ENCODE measurements at regions not wholly inside any gene's neighbourhood (a gene's known extent, or its start where the extent isn't known, plus 50 kb on each side); places are given as distances from the start of the nearest gene placed in this dataset.
A peak's percentile ranks its signal among the peaks of the same experiment; 100 is the strongest.
"Not testable (repeated sequence)": the region's sequence is repeated elsewhere in the genome, so short reads cannot be mapped to it uniquely, and the experiment has no call there.

DNA sequence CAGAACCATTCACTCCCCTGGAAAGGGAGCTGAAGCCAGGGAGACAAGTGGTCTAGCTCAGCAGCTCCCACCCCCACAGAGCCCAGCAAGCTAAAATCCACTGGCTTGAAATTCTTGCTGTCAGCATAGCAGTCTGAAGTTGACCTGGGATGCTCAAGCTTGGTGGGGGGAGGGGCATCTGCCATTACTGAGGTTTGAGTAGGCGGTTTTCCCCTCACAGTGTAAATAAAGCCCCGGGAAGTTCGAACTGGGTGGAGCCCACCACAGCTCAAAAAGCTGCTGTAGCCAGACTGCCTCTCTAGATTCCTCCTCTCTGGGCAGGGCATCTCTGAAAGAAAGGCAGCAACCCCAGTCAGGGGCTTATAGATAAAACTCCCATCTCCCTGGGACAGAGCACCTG lies 171.3 kb upstream of the E2F8 start:
- not testable (repeated sequence) for H3K27me3 ChIP-seq (replicated peaks; ENCODE audit: control insufficient read depth, insufficient read depth, low read length); DNase-seq (ENCODE audit: low read depth); H3K9ac ChIP-seq (ENCODE audit: low read length); H3K9me3 ChIP-seq (ENCODE audit: control insufficient read depth, low read length); H3K36me3 ChIP-seq (ENCODE audit: control insufficient read depth, insufficient read depth, low read length, severe bottlenecking); H3K4me3 ChIP-seq (ENCODE audit: low read length)
- H3K4me1 ChIP-seq (ENCODE audit: control insufficient read depth, insufficient read depth, low read length): peaks cover 12% of the 10 kb centered on the region

- Histone ChIP-seq H3K9ac (ENCODE audit: low read length) (no peak overlapping the region), H3K9me3 (ENCODE audit: control insufficient read depth, low read length) (no peaks in the 10 kb centered on the region)
- no peak for DNase-seq (ENCODE audit: low read depth)
These were observed 169.3 kb upstream of the E2F8 start for GRCh38 chr11:19410032-19410431.

GRCh38 chr11:19409307-19409706 lies 168.6 kb upstream of the E2F8 start:
- no peaks in the 10 kb centered on the region for H3K27me3 ChIP-seq (replicated peaks; ENCODE audit: control insufficient read depth, insufficient read depth, low read length)
- no peak overlapping the region for H3K9ac ChIP-seq (ENCODE audit: low read length)
- no peak overlapping the region for H3K4me3 ChIP-seq (ENCODE audit: low read length)
- peaks cover 12% of the 10 kb centered on the region for H3K4me1 ChIP-seq (ENCODE audit: control insufficient read depth, insufficient read depth, low read length)
- no peaks in the 10 kb centered on the region for H3K36me3 ChIP-seq (ENCODE audit: control insufficient read depth, insufficient read depth, low read length, severe bottlenecking)
- no peak for DNase-seq (ENCODE audit: low read depth)
- H3K9me3 ChIP-seq (ENCODE audit: control insufficient read depth, low read length): no peaks in the 10 kb centered on the region

More at GRCh38 chr11:19410032-19410431, 169.3 kb upstream of the E2F8 start:
- no peaks in the 10 kb centered on the region for H3K27me3 ChIP-seq (replicated peaks; ENCODE audit: control insufficient read depth, insufficient read depth, low read length)
- peaks cover 12% of the 10 kb centered on the region for H3K4me1 ChIP-seq (ENCODE audit: control insufficient read depth, insufficient read depth, low read length)
- H3K4me3 ChIP-seq (ENCODE audit: low read length): no peak overlapping the region
- H3K36me3 ChIP-seq (ENCODE audit: control insufficient read depth, insufficient read depth, low read length, severe bottlenecking): no peaks in the 10 kb centered on the region

DNA sequence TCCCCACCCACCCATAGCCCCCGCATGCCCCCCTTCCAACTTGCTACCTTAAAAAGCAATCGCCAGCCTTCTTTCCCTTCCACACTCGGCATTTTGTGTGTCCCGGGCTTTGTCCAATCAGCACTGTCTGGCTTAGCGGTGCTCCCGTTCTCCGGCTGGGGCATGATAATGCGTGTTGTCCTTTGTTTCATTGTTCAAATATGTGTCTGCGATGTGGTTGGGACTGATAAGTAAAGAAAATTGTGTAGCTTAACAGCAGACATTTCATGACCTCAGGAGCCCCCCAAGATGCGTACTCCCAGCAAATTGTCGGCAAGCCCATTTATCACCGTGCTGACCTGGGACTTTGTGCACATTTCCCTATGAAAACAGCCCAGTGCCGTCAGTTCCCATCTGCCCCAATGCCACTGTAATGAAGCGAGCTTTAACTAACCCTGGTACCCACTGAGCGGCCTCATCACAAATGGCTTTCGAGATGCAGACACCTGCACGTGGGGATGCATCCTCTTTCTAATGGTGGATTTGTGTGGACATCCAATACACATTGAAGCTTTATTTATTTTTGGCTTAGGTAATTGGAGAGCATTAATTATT lies 167.0 kb upstream of the E2F8 start:
- no peak overlapping the region for H3K4me3 ChIP-seq (ENCODE audit: low read length)
- no peak for DNase-seq (ENCODE audit: low read depth)
- no peaks in the 10 kb centered on the region for H3K36me3 ChIP-seq (ENCODE audit: control insufficient read depth, insufficient read depth, low read length, severe bottlenecking)
- H3K4me1 ChIP-seq (ENCODE audit: control insufficient read depth, insufficient read depth, low read length): peaks cover 16% of the 10 kb centered on the region
- H3K9me3 ChIP-seq (ENCODE audit: control insufficient read depth, low read length): no peaks in the 10 kb centered on the region
- H3K9ac ChIP-seq (ENCODE audit: low read length): no peak overlapping the region
- H3K27me3 ChIP-seq (replicated peaks; ENCODE audit: control insufficient read depth, insufficient read depth, low read length): no peaks in the 10 kb centered on the region

DNA sequence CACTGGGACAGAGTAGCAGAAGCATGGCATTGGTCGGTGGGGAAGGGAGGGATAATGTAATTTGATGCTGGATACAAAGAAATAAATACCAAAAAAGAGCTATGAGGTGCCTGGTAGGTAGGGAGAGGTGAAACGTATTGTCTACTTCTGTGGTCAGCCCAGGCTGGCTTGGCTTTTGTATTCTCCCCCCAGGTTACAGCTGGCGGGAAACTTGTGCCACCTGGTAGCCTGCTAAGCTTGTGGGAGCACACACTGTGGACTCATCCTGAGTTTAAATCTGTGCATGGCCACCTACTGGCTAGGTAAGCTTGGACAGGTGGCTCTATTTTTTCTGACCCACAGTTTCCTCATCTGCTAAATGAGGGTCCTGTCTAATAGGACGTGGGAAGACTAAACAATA lies 165.2 kb upstream of the E2F8 start:
- Histone ChIP-seq H3K36me3 (ENCODE audit: control insufficient read depth, insufficient read depth, low read length, severe bottlenecking) (no peaks in the 10 kb centered on the region), H3K4me1 (ENCODE audit: control insufficient read depth, insufficient read depth, low read length) (peaks cover 16% of the 10 kb centered on the region), H3K4me3 (ENCODE audit: low read length) (no peak overlapping the region), H3K9ac (ENCODE audit: low read length) (no peak overlapping the region), H3K9me3 (ENCODE audit: control insufficient read depth, low read length) (no peaks in the 10 kb centered on the region), H3K27me3 (replicated peaks; ENCODE audit: control insufficient read depth, insufficient read depth, low read length) (no peaks in the 10 kb centered on the region)
- no peak for DNase-seq (ENCODE audit: low read depth)

- H3K4me3 ChIP-seq (ENCODE audit: low read length): no peak overlapping the region
- no peaks in the 10 kb centered on the region for H3K36me3 ChIP-seq (ENCODE audit: control insufficient read depth, insufficient read depth, low read length, severe bottlenecking)
- no peaks in the 10 kb centered on the region for H3K9me3 ChIP-seq (ENCODE audit: control insufficient read depth, low read length)
- H3K9ac ChIP-seq (ENCODE audit: low read length): no peak overlapping the region
- no peak for DNase-seq (ENCODE audit: low read depth)
- peaks cover 24% of the 10 kb centered on the region for H3K4me1 ChIP-seq (ENCODE audit: control insufficient read depth, insufficient read depth, low read length)
- no peaks in the 10 kb centered on the region for H3K27me3 ChIP-seq (replicated peaks; ENCODE audit: control insufficient read depth, insufficient read depth, low read length)
These were observed 164.0 kb upstream of the E2F8 start for GRCh38 chr11:19404787-19405186.

GRCh38 chr11:19403196-19403895 lies 162.6 kb upstream of the E2F8 start:
- no peaks in the 10 kb centered on the region for H3K27me3 ChIP-seq (replicated peaks; ENCODE audit: control insufficient read depth, insufficient read depth, low read length)
- no peak overlapping the region for H3K4me3 ChIP-seq (ENCODE audit: low read length)
- H3K36me3 ChIP-seq (ENCODE audit: control insufficient read depth, insufficient read depth, low read length, severe bottlenecking): no peaks in the 10 kb centered on the region
- H3K9me3 ChIP-seq (ENCODE audit: control insufficient read depth, low read length): no peaks in the 10 kb centered on the region
- H3K4me1 ChIP-seq (ENCODE audit: control insufficient read depth, insufficient read depth, low read length): peaks cover 30% of the 10 kb centered on the region
- no peak for DNase-seq (ENCODE audit: low read depth)
- H3K9ac ChIP-seq (ENCODE audit: low read length): no peak overlapping the region

DNA sequence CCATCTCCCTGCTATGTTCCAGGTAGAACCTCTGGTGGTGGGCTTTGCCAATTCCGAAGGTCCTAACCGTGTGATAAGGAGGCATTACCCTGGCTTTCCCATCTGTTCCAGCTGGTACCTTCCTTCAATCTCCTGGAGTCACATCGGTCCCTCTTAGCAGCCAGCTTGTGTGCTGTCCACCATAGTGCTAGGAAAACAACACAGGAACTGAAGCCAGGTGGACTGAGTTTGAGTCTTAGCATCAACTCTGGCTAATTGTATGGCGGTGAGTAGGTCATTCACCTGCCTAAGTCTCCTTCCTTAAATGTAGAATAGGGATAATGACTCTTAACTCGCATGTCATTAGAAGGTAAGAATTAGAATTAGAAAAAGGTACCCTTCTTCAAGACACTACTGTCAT lies 159.6 kb upstream of the E2F8 start:
- peaks cover 39% of the 10 kb centered on the region for H3K4me1 ChIP-seq (ENCODE audit: control insufficient read depth, insufficient read depth, low read length)
- H3K4me3 ChIP-seq (ENCODE audit: low read length): no peak overlapping the region

GRCh38 chr11:19398772-19399527 lies 158.2 kb upstream of the E2F8 start:
- Histone ChIP-seq H3K36me3 (ENCODE audit: control insufficient read depth, insufficient read depth, low read length, severe bottlenecking) (no peaks in the 10 kb centered on the region), H3K4me3 (ENCODE audit: low read length) (peak overlapping the region; percentile 57), H3K9me3 (ENCODE audit: control insufficient read depth, low read length) (no peaks in the 10 kb centered on the region), H3K4me1 (ENCODE audit: control insufficient read depth, insufficient read depth, low read length) (peaks cover 51% of the 10 kb centered on the region), H3K9ac (ENCODE audit: low read length) (peak overlapping the region; percentile 85), H3K27me3 (replicated peaks; ENCODE audit: control insufficient read depth, insufficient read depth, low read length) (no peaks in the 10 kb centered on the region)
- peak; percentile 35 for DNase-seq (ENCODE audit: low read depth)

More for the DNA sequence above, 159.6 kb upstream of the E2F8 start:
- Histone ChIP-seq H3K9me3 (ENCODE audit: control insufficient read depth, low read length) (no peaks in the 10 kb centered on the region), H3K36me3 (ENCODE audit: control insufficient read depth, insufficient read depth, low read length, severe bottlenecking) (no peaks in the 10 kb centered on the region), H3K9ac (ENCODE audit: low read length) (no peak overlapping the region), H3K27me3 (replicated peaks; ENCODE audit: control insufficient read depth, insufficient read depth, low read length) (no peaks in the 10 kb centered on the region)
- DNase-seq (ENCODE audit: low read depth): no peak

DNA sequence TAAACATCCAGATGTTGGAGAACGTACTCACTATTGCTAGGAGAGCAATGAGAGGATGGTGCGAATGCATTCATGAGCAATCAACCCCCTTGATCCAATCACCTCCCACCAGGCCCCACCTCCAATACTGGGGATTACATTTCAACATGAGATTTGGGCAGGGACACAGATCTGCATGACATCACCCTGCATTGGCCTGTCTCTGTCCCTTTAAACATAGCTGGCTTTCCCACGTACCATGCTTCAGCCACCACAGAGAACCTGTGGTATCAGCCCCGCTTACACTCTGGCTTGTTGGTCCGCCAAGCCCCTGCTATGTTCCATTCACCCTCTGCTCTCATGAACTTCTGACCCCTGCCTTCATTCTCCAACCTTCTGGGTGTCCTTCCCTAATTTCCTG lies 157.5 kb upstream of the E2F8 start:
- no peaks in the 10 kb centered on the region for H3K9me3 ChIP-seq (ENCODE audit: control insufficient read depth, low read length)
- no peak for DNase-seq (ENCODE audit: low read depth)
- peak overlapping the region; percentile 57 for H3K4me3 ChIP-seq (ENCODE audit: low read length)
- no peaks in the 10 kb centered on the region for H3K36me3 ChIP-seq (ENCODE audit: control insufficient read depth, insufficient read depth, low read length, severe bottlenecking)
- peak overlapping the region; percentile 85 for H3K9ac ChIP-seq (ENCODE audit: low read length)
- H3K27me3 ChIP-seq (replicated peaks; ENCODE audit: control insufficient read depth, insufficient read depth, low read length): no peaks in the 10 kb centered on the region
- H3K4me1 ChIP-seq (ENCODE audit: control insufficient read depth, insufficient read depth, low read length): peaks cover 55% of the 10 kb centered on the region

DNA sequence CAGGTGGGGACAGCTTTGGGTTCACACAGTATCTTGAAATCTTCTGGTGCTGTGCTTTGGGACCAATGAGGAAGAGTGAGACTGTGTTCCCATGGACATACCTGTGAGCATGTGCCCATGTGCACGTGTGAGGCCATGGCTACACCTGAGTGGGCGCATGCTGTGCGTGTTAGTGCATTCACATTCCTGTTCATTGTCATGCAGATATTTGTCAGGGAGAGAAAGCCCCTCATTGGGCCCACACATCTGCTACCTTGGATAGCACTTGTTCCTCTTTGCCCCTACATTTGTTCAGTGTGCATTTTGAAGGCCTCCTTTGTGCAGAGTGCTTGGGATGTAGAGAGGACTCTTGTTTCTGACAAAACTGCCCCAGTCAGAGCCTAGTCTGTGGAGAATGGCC lies 154.3 kb upstream of the E2F8 start:
- DNase-seq (ENCODE audit: low read depth): no peak
- Histone ChIP-seq H3K4me3 (ENCODE audit: low read length) (no peak overlapping the region), H3K9ac (ENCODE audit: low read length) (no peak overlapping the region), H3K36me3 (ENCODE audit: control insufficient read depth, insufficient read depth, low read length, severe bottlenecking) (no peaks in the 10 kb centered on the region), H3K4me1 (ENCODE audit: control insufficient read depth, insufficient read depth, low read length) (peaks cover 73% of the 10 kb centered on the region), H3K27me3 (replicated peaks; ENCODE audit: control insufficient read depth, insufficient read depth, low read length) (no peaks in the 10 kb centered on the region), H3K9me3 (ENCODE audit: control insufficient read depth, low read length) (no peaks in the 10 kb centered on the region)
